ENCODE measurements at regions not wholly inside any gene's neighbourhood (a gene's known extent, or its start where the extent isn't known, plus 50 kb on each side); places are given as distances from the start of the nearest gene placed in this dataset.

- TF ChIP-seq CTCF (IDR thresholded peaks at IDR 0.05; ENCODE audit: insufficient read depth, low read depth, low read length) (no peak), EZH2 (IDR thresholded peaks at IDR 0.05; ENCODE audit: insufficient read depth, low read length) (no peak)
Measured at GRCh38 chr12:65605019-65605418, 219.3 kb upstream of the HMGA2 start.

Data from astrocyte (in vitro differentiated cells and primary cell).